ENCODE measurements at regions not wholly inside any gene's neighbourhood (a gene's known extent, or its start where the extent isn't known, plus 50 kb on each side); places are given as distances from the start of the nearest gene placed in this dataset.
A peak's percentile ranks its signal among the peaks of the same experiment; 100 is the strongest.

DNA sequence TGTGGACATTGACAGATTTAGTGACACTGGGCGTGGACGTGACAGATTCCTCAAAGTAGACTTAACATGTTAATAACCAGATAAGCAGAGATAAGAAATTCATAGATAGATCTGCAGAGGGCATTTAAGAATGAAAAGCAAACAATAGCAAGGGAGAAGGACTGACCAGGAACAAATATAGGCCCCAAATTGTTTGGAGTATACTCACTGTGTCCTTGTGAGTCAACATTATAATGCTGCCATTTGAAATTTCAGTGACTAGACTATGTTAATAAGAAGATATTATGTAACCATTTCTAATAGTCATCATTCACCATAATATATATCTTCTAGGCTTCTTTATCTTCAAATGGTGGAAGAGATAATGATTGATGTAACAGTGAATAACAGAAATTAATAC lies 78.1 kb upstream of the SLC38A11 start:
- no peak for DNase-seq (ENCODE audit: low read depth, low spot score)

DNA sequence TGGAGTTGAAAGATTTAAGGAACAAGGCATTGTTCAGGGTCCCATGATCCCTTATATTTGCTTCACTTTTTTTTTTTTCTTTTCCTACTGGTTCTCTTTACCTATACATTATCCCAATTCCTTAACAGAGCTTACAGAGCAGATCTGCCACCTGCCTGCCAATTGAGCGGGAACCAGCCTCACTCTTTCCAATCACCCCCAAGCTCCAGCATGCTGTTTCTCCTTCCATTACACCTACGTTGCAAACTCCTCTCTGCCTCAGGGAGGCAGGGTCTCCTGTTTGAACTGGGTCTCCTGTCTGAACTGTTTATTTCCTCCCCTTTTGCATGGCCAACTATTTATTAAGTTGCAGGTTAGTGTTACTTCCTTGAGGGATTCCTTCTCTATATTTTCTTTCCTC lies 77.2 kb upstream of the SLC38A11 start:
- no peak for DNase-seq (ENCODE audit: low read depth, low spot score)

DNA sequence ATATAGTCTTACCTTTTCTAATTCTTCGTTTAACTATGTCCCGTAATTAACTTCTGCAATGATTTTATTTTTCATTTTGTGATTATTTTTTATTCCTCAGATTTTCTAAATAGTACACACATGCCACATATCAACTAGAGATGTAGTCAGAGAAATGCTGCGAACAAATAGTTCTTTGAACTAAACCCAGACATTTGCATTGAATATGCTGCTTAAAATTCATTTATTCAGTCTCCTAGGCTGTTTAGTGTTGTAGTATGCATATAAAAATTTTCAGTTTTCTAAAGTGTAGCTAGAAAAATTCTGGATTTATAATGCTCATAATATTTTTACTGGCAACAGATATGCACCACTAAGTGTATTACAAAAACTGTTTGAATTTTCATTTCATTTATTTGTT lies 68.9 kb upstream of the SLC38A11 start:
- no peak for DNase-seq (ENCODE audit: low read depth, low spot score)

DNA sequence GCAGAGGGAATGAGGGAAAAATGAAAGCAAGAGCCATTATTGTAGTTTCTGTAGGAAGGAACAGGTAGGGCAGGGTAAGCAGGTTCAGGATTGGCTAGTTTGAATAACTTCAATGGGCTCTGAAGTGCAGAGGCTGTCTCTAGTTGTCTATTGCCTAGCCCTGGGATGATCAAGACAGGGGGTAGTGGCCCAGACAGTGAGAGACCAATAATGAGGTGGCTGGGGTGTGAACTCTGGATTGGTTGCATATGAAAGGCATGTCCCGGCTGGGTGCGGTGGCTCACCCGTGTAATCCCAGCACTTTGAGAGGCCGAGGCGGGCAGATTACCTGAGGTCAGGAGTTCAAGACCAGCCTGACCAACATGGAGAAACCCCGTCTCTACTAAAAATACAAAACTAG lies 67.5 kb upstream of the SLC38A11 start:
- no peak for DNase-seq (ENCODE audit: low read depth, low spot score)

- DNase-seq (ENCODE audit: low read depth, low spot score) = no peak
Observed at GRCh38 chr2:165017966-165018596, 62.8 kb upstream of the SLC38A11 start.

GRCh38 chr2:165016772-165017411 lies 61.6 kb upstream of the SLC38A11 start:
- DNase-seq (ENCODE audit: low read depth, low spot score) = no peak

DNA sequence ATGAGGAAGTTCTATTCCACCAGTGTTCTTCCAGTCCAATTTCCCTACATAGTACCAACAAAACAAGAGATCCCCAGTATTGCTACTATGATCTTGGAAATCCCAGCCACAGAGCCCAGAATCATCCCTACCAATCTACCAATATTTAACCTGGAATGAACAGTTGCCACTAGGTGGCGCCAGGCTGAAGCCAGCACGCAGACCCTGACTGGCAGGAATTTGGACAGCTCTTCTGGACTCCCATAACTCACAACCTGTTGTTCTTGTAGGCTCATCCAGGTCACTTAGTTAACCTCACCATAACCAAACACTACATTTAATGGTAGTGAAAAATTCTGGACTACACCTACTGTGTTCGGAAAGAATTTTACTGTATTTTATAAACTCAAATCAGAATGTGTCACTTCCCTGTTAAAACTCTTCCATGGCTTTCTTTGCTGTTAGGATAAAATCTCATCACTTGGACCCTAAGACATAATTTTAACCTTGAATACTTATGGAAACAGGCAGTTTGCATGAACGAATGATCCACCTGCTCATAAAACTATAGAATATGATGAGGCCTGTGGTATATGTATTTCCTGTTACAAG lies 59.8 kb upstream of the SLC38A11 start:
- DNase-seq (ENCODE audit: low read depth, low spot score) = peak; percentile 6

- DNase-seq (ENCODE audit: low read depth, low spot score) = no peak
Observed at GRCh38 chr2:165013944-165014619, 58.8 kb upstream of the SLC38A11 start.

- DNase-seq (ENCODE audit: low read depth, low spot score) = no peak
Observed at GRCh38 chr2:165011199-165011598, 55.9 kb upstream of the SLC38A11 start.

GRCh38 chr2:165010556-165010955 lies 55.2 kb upstream of the SLC38A11 start:
- no peak for DNase-seq (ENCODE audit: low read depth, low spot score)

GRCh38 chr2:165009466-165009865 lies 54.1 kb upstream of the SLC38A11 start:
- DNase-seq (ENCODE audit: low read depth, low spot score) = no peak

GRCh38 chr2:165008730-165009315 lies 53.5 kb upstream of the SLC38A11 start:
- no peak for DNase-seq (ENCODE audit: low read depth, low spot score)

GRCh38 chr2:165007161-165007744 lies 51.9 kb upstream of the SLC38A11 start:
- no peak for DNase-seq (ENCODE audit: low read depth, low spot score)
